ENCODE measurements at regions not wholly inside any gene's neighbourhood (a gene's known extent, or its start where the extent isn't known, plus 50 kb on each side); places are given as distances from the start of the nearest gene placed in this dataset.
"Not testable (repeated sequence)": the region's sequence is repeated elsewhere in the genome, so short reads cannot be mapped to it uniquely, and the experiment has no call there.

DNA sequence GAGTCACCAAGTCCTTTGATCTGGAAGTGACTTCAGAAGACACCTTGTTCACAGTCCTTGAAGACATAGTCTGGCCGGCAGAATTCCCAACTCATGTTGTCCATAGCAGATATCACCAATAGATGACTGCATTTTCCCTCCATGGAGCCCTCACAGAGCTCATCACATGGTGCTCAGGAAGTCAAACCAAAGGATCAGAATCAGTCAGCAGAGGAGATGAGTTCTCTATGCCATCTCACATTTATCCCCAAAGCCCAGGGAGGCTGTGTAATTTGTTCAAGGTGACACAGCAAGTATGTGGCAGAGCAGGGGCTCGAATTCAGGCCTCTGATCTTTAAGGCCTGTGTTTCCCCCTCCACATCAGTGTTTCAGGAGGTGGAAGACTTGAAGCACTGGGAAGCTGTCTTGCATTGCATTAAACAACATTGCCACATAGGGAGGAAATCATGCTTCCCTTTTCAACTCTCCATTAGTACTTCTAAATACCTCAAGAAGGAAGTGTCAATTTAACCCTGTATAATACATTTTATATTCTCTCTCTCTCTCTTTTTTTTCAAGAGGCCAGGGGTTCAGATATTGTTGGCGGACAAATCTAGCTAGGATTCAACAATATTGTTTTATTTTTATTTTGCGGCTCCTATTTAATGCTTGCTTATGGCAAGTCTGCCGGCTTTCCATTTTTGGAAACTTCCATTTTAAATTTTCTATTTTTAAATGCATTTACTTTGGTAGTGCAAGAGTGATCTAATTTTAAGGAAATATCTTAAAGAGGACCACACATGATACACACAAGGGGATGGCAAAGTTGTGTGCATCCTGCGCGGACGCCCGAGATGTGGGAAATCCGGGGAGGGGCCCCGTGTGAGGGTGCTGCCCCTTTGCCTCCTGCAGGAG is 61.9 kb downstream of the NPIPB5 start:
- ATAC-seq; H3K36me3 Mint-ChIP-seq (ENCODE audit: low read depth); DNase-seq; POLR2A ChIA-PET; H3K4me3 Mint-ChIP-seq; H3K9me3 Mint-ChIP-seq; H3K27ac Mint-ChIP-seq; intact Hi-C loops (cut with micrococcal nuclease); H3K4me1 Mint-ChIP-seq (ENCODE audit: low read depth); CTCF ChIA-PET: not testable (repeated sequence)
- H3K27me3 Mint-ChIP-seq = peaks cover 15% of the 10 kb centered on the region

DNA sequence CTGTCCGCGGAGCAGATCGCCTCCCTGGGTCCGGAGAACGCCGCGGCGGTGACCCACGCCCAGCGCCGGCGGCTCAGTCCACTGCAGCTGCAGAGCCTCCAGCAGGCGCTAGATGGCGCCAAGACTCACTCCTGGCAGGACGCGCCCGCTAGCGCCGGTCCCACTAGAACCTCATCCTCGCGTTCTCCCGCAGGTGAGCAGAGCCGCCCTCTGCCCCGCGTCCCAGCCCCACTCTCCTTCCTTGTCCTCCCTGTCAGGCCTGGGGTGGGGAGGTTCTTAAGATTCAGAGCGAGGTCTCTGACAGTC is 62.5 kb downstream of the NPIPB5 start:
- peak; percentile 99 for ATAC-seq
- DNase-seq; intact Hi-C loops (cut with micrococcal nuclease); H3K9me3 Mint-ChIP-seq; H3K27ac Mint-ChIP-seq; H3K4me3 Mint-ChIP-seq; CTCF ChIA-PET; H3K36me3 Mint-ChIP-seq (ENCODE audit: low read depth); POLR2A ChIA-PET; H3K4me1 Mint-ChIP-seq (ENCODE audit: low read depth): not testable (repeated sequence)
- peaks cover 15% of the 10 kb centered on the region for H3K27me3 Mint-ChIP-seq

DNA sequence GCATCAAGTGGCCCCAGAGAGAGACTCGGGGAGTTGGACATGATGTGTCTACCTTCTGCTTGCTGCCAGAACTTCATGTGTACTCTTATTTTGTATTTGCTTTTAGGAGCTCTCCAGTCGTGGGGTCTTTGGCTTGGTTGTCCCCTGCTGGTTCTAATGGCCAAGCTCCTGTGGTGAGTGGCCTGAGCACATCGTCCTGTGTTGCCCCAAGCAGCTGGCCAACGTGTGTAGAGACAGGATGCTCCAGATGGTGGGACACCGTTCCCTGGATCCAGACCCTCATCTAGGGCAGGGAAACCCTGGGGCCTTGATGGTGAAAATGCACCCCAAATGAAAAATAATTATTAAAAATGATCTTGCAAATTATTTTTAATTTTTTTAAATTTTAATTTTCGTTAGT is 65.8 kb downstream of the NPIPB5 start:
- CTCF ChIA-PET; H3K27ac Mint-ChIP-seq; ATAC-seq; H3K4me3 Mint-ChIP-seq; intact Hi-C loops (cut with micrococcal nuclease); DNase-seq; H3K36me3 Mint-ChIP-seq (ENCODE audit: low read depth); POLR2A ChIA-PET; H3K4me1 Mint-ChIP-seq (ENCODE audit: low read depth); H3K9me3 Mint-ChIP-seq: not testable (repeated sequence)
- peaks cover 19% of the 10 kb centered on the region for H3K27me3 Mint-ChIP-seq

DNA sequence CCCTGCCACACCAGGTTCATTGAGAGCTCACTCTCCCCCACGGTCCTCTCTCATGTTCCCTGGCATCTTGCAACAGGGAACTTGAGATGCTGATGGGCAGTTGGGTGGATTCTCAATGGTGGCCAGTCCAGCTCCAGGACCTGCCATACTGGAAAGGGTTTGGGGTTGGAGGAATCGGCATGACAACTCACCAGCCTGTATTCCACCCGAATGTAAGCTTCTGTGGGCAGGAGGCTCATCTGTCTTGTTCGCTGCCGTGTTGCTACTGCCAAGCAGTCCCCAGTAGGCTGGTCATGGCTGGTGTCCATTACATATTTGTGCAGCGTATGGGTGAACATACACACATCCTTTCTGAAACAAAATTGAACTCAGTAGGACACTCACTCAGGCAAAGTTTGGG is 72.5 kb downstream of the NPIPB5 start:
- H3K9me3 Mint-ChIP-seq; DNase-seq; ATAC-seq; CTCF ChIA-PET; POLR2A ChIA-PET; H3K4me3 Mint-ChIP-seq; H3K36me3 Mint-ChIP-seq (ENCODE audit: low read depth); H3K27me3 Mint-ChIP-seq; H3K4me1 Mint-ChIP-seq (ENCODE audit: low read depth); H3K27ac Mint-ChIP-seq; intact Hi-C loops (cut with micrococcal nuclease): not testable (repeated sequence)

- DNase-seq; ATAC-seq; intact Hi-C loops (cut with micrococcal nuclease); H3K27me3 Mint-ChIP-seq; H3K4me1 Mint-ChIP-seq (ENCODE audit: low read depth); POLR2A ChIA-PET; H3K27ac Mint-ChIP-seq; H3K4me3 Mint-ChIP-seq; H3K36me3 Mint-ChIP-seq (ENCODE audit: low read depth); CTCF ChIA-PET; H3K9me3 Mint-ChIP-seq: not testable (repeated sequence)
Observed at GRCh38 chr16:22584459-22584858, 73.8 kb downstream of the NPIPB5 start.

DNA sequence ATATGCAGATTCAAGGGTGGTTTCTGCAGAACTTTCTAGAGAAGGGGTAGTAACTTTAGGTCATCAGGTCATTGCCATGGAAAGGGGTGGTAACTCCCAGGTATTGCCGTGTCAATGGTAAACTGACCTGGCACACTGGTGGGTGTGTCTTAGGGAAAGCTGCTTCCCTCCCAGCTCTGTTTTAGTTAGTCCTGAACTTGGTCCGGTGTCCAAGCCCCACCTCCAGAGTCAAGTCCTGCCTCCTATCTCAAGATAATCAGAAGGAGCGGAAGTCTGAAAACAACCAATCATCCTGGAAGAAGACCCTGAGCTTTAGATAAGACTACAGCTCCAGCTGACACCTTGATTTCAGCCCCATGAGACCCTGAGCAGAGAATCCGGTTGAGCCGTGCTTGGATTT is 74.2 kb downstream of the NPIPB5 start:
- DNase-seq; H3K27me3 Mint-ChIP-seq; H3K4me3 Mint-ChIP-seq; intact Hi-C loops (cut with micrococcal nuclease); H3K36me3 Mint-ChIP-seq (ENCODE audit: low read depth); CTCF ChIA-PET; H3K27ac Mint-ChIP-seq; ATAC-seq; H3K4me1 Mint-ChIP-seq (ENCODE audit: low read depth); H3K9me3 Mint-ChIP-seq; POLR2A ChIA-PET: not testable (repeated sequence)

DNA sequence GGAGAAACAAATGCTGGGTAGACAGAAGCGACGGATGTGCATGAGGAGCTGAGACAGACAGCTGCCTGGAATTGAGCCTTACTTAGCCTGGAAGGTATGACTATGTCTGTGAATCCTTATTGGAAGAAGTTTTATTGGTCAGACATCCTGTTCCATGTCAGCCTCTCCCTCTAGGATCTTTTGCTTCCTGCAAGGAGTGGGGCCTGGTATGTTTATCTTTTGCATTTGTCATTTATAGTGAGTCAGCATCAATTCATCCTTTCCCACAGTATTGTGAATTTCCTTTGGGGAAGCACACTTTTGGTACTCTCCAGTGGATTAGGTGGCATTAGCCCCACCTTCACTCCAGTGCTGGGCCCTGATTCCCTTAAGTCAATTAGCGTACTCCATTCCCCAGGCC is 74.7 kb downstream of the NPIPB5 start:
- CTCF ChIA-PET, DNase-seq, POLR2A ChIA-PET: not testable (repeated sequence)

DNA sequence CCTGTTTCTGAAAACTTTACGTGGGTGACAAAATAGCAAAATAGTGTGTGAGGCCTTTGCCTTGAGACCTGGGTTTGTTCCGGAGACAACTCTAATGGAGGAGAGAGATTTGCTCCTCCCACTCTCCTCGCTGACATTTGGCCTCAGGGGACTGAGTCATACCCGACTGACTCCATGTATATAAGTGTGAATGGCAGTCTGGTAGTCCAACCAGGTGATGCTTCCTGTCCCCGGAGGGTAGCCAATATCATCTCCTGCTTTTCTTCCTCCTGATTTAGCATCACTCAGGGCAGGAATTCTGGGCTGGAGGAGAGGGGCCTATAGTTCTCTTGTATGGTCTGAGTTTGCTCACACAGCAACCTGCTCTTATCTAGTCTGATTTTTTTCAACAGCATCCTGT is 76.0 kb downstream of the NPIPB5 start:
- POLR2A ChIA-PET; H3K36me3 Mint-ChIP-seq (ENCODE audit: low read depth): not testable (repeated sequence)

More for the DNA sequence above, 74.7 kb downstream of the NPIPB5 start:
- H3K27me3 Mint-ChIP-seq; H3K9me3 Mint-ChIP-seq; H3K4me3 Mint-ChIP-seq; ATAC-seq; H3K27ac Mint-ChIP-seq; intact Hi-C loops (cut with micrococcal nuclease); H3K36me3 Mint-ChIP-seq (ENCODE audit: low read depth); H3K4me1 Mint-ChIP-seq (ENCODE audit: low read depth): not testable (repeated sequence)

DNA sequence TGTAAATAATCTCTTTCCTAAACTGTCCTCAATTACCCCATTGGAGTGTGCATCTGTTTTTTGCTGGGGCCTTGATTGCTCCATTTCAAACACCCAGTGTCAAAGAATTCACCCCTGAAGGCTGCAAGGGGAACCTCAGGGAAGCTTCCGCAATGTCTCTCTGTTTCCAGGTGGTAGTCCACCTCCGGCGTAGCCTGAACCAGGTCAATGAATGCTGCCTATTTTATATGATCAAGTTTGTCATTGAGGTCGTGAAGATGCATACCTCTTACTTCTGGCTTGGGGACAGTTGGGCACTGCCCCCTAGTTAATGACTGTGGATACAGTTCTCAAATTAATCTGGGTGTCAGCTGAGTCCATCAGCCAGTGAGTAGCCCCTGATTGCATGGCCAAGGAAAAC is 79.1 kb downstream of the NPIPB5 start:
- CTCF ChIA-PET; H3K4me3 Mint-ChIP-seq; H3K36me3 Mint-ChIP-seq (ENCODE audit: low read depth); intact Hi-C loops (cut with micrococcal nuclease); DNase-seq; POLR2A ChIA-PET; H3K27me3 Mint-ChIP-seq; H3K4me1 Mint-ChIP-seq (ENCODE audit: low read depth); H3K9me3 Mint-ChIP-seq; H3K27ac Mint-ChIP-seq; ATAC-seq: not testable (repeated sequence)

More for the DNA sequence above, 76.0 kb downstream of the NPIPB5 start:
- H3K9me3 Mint-ChIP-seq; H3K27ac Mint-ChIP-seq; CTCF ChIA-PET; DNase-seq; intact Hi-C loops (cut with micrococcal nuclease); H3K4me3 Mint-ChIP-seq; H3K4me1 Mint-ChIP-seq (ENCODE audit: low read depth); H3K27me3 Mint-ChIP-seq: not testable (repeated sequence)
- ATAC-seq = peak; percentile 87

GRCh38 chr16:22596445-22597045 is 85.9 kb downstream of the NPIPB5 start:
- H3K4me3 Mint-ChIP-seq; CTCF ChIA-PET; H3K9me3 Mint-ChIP-seq; POLR2A ChIA-PET; H3K4me1 Mint-ChIP-seq (ENCODE audit: low read depth); H3K27me3 Mint-ChIP-seq; H3K36me3 Mint-ChIP-seq (ENCODE audit: low read depth); DNase-seq; intact Hi-C loops (cut with micrococcal nuclease); ATAC-seq; H3K27ac Mint-ChIP-seq: not testable (repeated sequence)

DNA sequence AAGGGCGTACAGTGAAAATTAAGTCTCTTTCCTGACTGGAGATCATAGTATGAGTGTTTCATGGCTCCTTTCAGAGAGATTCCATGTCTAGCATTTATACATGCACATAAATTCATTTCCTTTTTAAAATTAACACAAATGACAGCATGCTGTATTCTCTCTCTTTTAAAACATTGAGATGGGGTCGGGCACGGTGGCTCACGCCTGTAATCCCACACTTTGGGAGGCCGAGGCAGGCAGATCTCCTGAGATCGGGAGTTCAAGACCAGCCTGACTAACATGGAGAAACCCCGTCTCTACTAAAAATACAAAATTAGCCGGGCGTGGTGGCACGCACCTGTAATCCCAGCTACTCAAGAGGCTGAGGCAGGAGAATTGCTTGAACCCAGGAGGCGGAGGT is 93.1 kb downstream of the NPIPB5 start:
- H3K4me1 Mint-ChIP-seq (ENCODE audit: low read depth) = not testable (repeated sequence)

DNA sequence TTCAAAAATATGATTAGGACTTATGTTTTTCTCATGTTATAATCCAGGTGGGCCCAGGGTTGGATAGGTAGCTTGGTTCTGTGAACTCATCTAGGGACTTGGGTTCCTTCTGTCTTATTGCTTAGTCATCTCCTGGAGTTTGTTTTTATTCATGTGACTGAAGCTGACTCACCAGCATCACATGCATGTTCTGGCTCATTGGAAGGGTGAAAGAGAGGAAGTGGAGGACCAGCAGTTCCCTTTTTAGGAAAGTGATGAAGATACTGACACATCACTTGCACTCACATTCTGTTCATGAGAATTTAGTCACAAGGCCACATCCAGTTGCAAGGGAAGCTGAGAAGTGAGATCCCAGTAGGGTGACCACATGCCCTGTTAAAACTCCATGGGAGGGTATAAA is 95.9 kb downstream of the NPIPB5 start:
- DNase-seq; H3K27me3 Mint-ChIP-seq; H3K4me3 Mint-ChIP-seq; POLR2A ChIA-PET; CTCF ChIA-PET; H3K27ac Mint-ChIP-seq; H3K4me1 Mint-ChIP-seq (ENCODE audit: low read depth); H3K9me3 Mint-ChIP-seq; intact Hi-C loops (cut with micrococcal nuclease); H3K36me3 Mint-ChIP-seq (ENCODE audit: low read depth): not testable (repeated sequence)
- peak; percentile 91 for ATAC-seq

More for the DNA sequence above, 93.1 kb downstream of the NPIPB5 start:
- H3K27me3 Mint-ChIP-seq; ATAC-seq; H3K27ac Mint-ChIP-seq; POLR2A ChIA-PET; H3K9me3 Mint-ChIP-seq; H3K36me3 Mint-ChIP-seq (ENCODE audit: low read depth); intact Hi-C loops (cut with micrococcal nuclease); DNase-seq; H3K4me3 Mint-ChIP-seq; CTCF ChIA-PET: not testable (repeated sequence)

Data from activated CD8-positive, alpha-beta T cell treated with anti-CD3 and anti-CD28 coated beads for 36 hours (primary cell).